ENCODE measurements at regions not wholly inside any gene's neighbourhood (a gene's known extent, or its start where the extent isn't known, plus 50 kb on each side); places are given as distances from the start of the nearest gene placed in this dataset.

DNA sequence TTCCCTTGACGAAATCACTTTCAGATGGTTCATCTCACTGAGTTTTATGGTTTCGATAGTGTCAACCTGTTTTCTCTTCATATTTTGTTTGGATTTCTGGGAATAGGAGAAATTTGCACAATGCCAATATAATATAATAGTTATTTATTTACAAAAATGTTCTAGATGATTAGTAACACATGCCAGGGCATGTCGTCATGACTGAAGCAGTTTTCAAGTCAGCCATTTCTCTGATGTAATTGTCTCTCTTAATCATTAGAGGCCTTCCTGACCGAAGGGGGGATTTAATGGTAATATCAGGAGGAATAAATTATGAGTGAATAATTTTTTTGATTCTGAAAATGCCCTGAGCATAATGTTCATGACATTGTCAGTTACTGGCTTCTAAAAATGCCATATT, 246.5 kb upstream of the ATP10B start:
- intact Hi-C loops (cut with DNase I; ENCODE audit: low total_unique reads): no loop called here
- no peaks in the 10 kb centered on the region for H3K36me3 ChIP-seq
- H3K27ac ChIP-seq: no peak overlapping the region
- WGBS, 5 donors: 82 to 91% (median 87%) methylated on average over 4 of the region's 4 CpGs
- TF ChIP-seq POLR2A (IDR thresholded peaks at IDR 0.05): no peak
- TF ChIP-seq, protein P1, sequence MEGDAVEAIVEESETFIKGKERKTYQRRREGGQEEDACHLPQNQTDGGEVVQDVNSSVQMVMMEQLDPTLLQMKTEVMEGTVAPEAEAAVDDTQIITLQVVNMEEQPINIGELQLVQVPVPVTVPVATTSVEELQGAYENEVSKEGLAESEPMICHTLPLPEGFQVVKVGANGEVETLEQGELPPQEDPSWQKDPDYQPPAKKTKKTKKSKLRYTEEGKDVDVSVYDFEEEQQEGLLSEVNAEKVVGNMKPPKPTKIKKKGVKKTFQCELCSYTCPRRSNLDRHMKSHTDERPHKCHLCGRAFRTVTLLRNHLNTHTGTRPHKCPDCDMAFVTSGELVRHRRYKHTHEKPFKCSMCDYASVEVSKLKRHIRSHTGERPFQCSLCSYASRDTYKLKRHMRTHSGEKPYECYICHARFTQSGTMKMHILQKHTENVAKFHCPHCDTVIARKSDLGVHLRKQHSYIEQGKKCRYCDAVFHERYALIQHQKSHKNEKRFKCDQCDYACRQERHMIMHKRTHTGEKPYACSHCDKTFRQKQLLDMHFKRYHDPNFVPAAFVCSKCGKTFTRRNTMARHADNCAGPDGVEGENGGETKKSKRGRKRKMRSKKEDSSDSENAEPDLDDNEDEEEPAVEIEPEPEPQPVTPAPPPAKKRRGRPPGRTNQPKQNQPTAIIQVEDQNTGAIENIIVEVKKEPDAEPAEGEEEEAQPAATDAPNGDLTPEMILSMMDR (IDR thresholded peaks at IDR 0.05 in 8 of 11, conservative IDR thresholded peaks at IDR 0.05 in 3 of 11): no peak
- no peak for TF ChIP-seq POLR2AphosphoS5 (IDR thresholded peaks at IDR 0.05)
- no peak overlapping the region for H3K4me3 ChIP-seq
- no peaks in the 10 kb centered on the region for H3K27me3 ChIP-seq (replicated peaks in 1 of 7)
- H3K9me3 ChIP-seq: peaks cover 0 to 6% (median 0%) of the 10 kb centered on the region in 8 donors
- H3K4me1 ChIP-seq: no peaks in the 10 kb centered on the region
- no peak for DNase-seq

DNA sequence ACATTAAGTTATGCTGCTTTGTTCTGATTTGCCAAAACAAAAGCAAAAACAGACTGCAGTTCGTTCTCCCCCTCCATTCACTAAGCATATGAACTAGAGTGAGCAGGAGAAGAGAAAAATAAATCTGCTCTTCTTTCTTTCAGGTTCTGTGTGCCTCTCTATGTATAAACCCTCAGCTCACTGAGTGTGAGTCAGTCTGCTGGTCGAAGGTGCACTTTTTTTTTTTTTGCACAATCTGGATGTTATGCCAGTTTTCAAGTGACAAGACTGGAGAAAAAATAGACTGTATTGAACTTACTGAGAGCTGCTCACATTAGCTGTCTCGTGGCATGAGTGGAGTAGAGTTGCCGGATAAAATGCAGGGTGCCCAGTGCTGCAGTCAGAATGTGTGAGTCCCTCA, 244.6 kb upstream of the ATP10B start:
- DNase-seq: no peak
- no peak overlapping the region for H3K4me3 ChIP-seq
- intact Hi-C loops (cut with DNase I; ENCODE audit: low total_unique reads): no loop called here
- H3K9me3 ChIP-seq: peaks cover 0 to 12% (median 0%) of the 10 kb centered on the region in 8 donors
- H3K36me3 ChIP-seq: no peaks in the 10 kb centered on the region
- H3K4me1 ChIP-seq: no peaks in the 10 kb centered on the region
- no peak for TF ChIP-seq POLR2AphosphoS5 (IDR thresholded peaks at IDR 0.05)
- TF ChIP-seq, protein P1 (IDR thresholded peaks at IDR 0.05 in 8 of 11, conservative IDR thresholded peaks at IDR 0.05 in 3 of 11): no peak
- TF ChIP-seq POLR2A (IDR thresholded peaks at IDR 0.05): no peak
- WGBS, 5 donors: 57 to 75% (median 69%) methylated on average over 4 of the region's 4 CpGs
- no peak overlapping the region for H3K27ac ChIP-seq
- no peaks in the 10 kb centered on the region for H3K27me3 ChIP-seq (replicated peaks in 1 of 7)

DNA sequence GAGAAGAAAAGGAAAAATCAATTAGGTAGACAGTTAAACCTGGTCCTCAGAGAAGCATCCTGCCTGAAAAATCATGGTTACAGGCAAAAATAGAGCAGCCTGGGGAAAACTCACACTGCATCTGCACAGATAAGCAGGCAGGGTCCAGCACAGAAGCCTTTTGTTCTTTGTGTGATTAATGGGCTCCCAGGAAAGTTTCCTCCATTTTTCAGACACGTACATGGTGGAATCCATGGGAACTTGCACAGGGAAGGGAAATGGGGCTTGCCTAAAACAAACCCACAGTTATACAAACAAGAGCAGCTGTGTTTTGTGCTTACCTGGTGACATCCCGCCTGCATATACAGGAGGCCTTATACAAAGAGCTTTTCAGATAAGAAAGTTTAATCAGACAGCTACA, 243.9 kb upstream of the ATP10B start:
- intact Hi-C loops (cut with DNase I; ENCODE audit: low total_unique reads): no loop called here
- WGBS, 5 donors: 28 to 56% (median 42%) methylated on average over 2 of the region's 2 CpGs
- Histone ChIP-seq H3K27ac (no peak overlapping the region), H3K4me1 (no peaks in the 10 kb centered on the region), H3K4me3 (no peak overlapping the region), H3K9me3 (peaks cover 0 to 12% (median 0%) of the 10 kb centered on the region in 8 donors), H3K36me3 (no peaks in the 10 kb centered on the region), H3K27me3 (replicated peaks in 1 of 7) (no peaks in the 10 kb centered on the region)
- DNase-seq: no peak
- TF ChIP-seq POLR2A (IDR thresholded peaks at IDR 0.05) (no peak), POLR2AphosphoS5 (IDR thresholded peaks at IDR 0.05) (no peak)
- TF ChIP-seq, protein P1 (IDR thresholded peaks at IDR 0.05 in 8 of 11, conservative IDR thresholded peaks at IDR 0.05 in 3 of 11): no peak

DNA sequence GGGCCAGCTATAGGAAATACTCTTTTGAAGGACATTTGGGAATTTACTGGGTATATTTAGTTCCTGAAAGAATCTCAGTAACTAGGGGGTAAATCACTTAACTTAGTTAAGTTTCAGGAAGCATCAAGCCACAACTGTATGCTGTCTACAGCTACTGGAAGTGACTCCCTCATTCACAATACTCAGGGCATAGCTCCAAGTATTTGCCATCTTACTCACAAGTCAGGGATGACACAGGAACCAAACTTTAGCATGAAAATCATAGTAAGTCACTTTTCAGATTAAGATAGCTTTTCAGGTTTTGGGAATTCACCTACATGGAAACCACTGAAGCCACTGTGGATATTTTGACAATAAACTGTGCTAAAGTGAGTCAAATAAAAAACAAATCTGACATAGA, 242.4 kb upstream of the ATP10B start:
- Histone ChIP-seq H3K27me3 (replicated peaks in 1 of 7) (no peaks in the 10 kb centered on the region), H3K36me3 (no peaks in the 10 kb centered on the region), H3K4me3 (no peak overlapping the region)

More for the DNA sequence above, 242.4 kb upstream of the ATP10B start:
- Histone ChIP-seq H3K9me3 (peaks cover 0 to 12% (median 0%) of the 10 kb centered on the region in 8 donors), H3K27ac (no peak overlapping the region), H3K4me1 (no peaks in the 10 kb centered on the region)
- no peak for TF ChIP-seq POLR2AphosphoS5 (IDR thresholded peaks at IDR 0.05)
- TF ChIP-seq, protein P1 (IDR thresholded peaks at IDR 0.05 in 8 of 11, conservative IDR thresholded peaks at IDR 0.05 in 3 of 11): no peak
- no peak for TF ChIP-seq POLR2A (IDR thresholded peaks at IDR 0.05)
- no peak for DNase-seq
- intact Hi-C loops (cut with DNase I; ENCODE audit: low total_unique reads): no loop called here

All from spleen (tissue), 11 donors.